ENCODE measurements at regions not wholly inside any gene's neighbourhood (a gene's known extent, or its start where the extent isn't known, plus 50 kb on each side); places are given as distances from the start of the nearest gene placed in this dataset.

GRCh38 chr2:180227461-180227860 lies 220.4 kb upstream of the CWC22 start:
- TF ChIP-seq, protein P1, sequence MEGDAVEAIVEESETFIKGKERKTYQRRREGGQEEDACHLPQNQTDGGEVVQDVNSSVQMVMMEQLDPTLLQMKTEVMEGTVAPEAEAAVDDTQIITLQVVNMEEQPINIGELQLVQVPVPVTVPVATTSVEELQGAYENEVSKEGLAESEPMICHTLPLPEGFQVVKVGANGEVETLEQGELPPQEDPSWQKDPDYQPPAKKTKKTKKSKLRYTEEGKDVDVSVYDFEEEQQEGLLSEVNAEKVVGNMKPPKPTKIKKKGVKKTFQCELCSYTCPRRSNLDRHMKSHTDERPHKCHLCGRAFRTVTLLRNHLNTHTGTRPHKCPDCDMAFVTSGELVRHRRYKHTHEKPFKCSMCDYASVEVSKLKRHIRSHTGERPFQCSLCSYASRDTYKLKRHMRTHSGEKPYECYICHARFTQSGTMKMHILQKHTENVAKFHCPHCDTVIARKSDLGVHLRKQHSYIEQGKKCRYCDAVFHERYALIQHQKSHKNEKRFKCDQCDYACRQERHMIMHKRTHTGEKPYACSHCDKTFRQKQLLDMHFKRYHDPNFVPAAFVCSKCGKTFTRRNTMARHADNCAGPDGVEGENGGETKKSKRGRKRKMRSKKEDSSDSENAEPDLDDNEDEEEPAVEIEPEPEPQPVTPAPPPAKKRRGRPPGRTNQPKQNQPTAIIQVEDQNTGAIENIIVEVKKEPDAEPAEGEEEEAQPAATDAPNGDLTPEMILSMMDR (IDR thresholded peaks at IDR 0.05), result no peak
- no peak for TF ChIP-seq POLR2A (IDR thresholded peaks at IDR 0.05)
- Histone ChIP-seq H3K36me3 (no peaks in the 10 kb centered on the region), H3K4me1 (no peaks in the 10 kb centered on the region), H3K9me3 (no peaks in the 10 kb centered on the region), H3K4me3 (no peak overlapping the region), H3K27me3 (no peaks in the 10 kb centered on the region), H3K27ac (no peak overlapping the region)
- intact Hi-C loops (cut with DNase I; ENCODE audit: low total_unique reads), result no loop called here
- no peak for DNase-seq

- Histone ChIP-seq H3K27ac (no peak overlapping the region), H3K27me3 (no peaks in the 10 kb centered on the region), H3K36me3 (no peaks in the 10 kb centered on the region), H3K4me3 (no peak overlapping the region), H3K4me1 (no peaks in the 10 kb centered on the region), H3K9me3 (no peaks in the 10 kb centered on the region)
- intact Hi-C loops (cut with DNase I; ENCODE audit: low total_unique reads), result no loop called here
- no peak for DNase-seq
- no peak for TF ChIP-seq POLR2A (IDR thresholded peaks at IDR 0.05)
- TF ChIP-seq, protein P1 (IDR thresholded peaks at IDR 0.05), result no peak
Measured at GRCh38 chr2:180225118-180225517, 218.0 kb upstream of the CWC22 start.

- intact Hi-C loops (cut with DNase I; ENCODE audit: low total_unique reads), result no loop called here
- Histone ChIP-seq H3K4me1 (no peaks in the 10 kb centered on the region), H3K27me3 (no peaks in the 10 kb centered on the region), H3K4me3 (no peak overlapping the region), H3K36me3 (no peaks in the 10 kb centered on the region), H3K27ac (no peak overlapping the region), H3K9me3 (no peaks in the 10 kb centered on the region)
- no peak for DNase-seq
- TF ChIP-seq, protein P1 (IDR thresholded peaks at IDR 0.05), result no peak
- TF ChIP-seq POLR2A (IDR thresholded peaks at IDR 0.05), result no peak
Measured at GRCh38 chr2:180222644-180223043, 215.5 kb upstream of the CWC22 start.

- no peak for TF ChIP-seq POLR2A (IDR thresholded peaks at IDR 0.05)
- TF ChIP-seq, protein P1 (IDR thresholded peaks at IDR 0.05), result no peak
- Histone ChIP-seq H3K4me1 (no peaks in the 10 kb centered on the region), H3K27me3 (no peaks in the 10 kb centered on the region), H3K9me3 (no peaks in the 10 kb centered on the region), H3K27ac (no peak overlapping the region), H3K4me3 (no peak overlapping the region), H3K36me3 (no peaks in the 10 kb centered on the region)
- DNase-seq, result no peak
- intact Hi-C loops (cut with DNase I; ENCODE audit: low total_unique reads), result no loop called here
Measured at GRCh38 chr2:180219491-180219890, 212.4 kb upstream of the CWC22 start.

DNA sequence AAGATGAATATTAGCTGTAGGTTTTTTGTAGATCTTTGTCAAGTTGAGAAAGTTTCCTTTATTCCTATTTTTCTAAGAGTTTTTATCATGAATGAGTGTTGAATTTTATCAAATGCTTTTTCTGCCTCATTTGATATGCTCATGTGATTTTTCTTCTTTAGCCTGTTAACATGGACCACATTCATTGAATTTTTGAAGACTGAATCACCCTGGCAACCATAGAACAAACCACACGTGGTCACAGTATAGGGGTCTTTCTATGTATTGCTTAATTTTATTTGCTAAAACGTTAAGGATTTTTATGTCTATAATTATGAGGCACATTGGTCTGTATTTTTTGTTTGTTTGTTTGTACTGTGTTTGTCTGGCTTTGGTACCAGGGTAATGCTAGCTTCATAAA lies 201.7 kb upstream of the CWC22 start:
- no peak for DNase-seq
- H3K9me3 ChIP-seq, result no peaks in the 10 kb centered on the region
- no peak overlapping the region for H3K4me3 ChIP-seq
- no peak for TF ChIP-seq POLR2A (IDR thresholded peaks at IDR 0.05)
- TF ChIP-seq, protein P1 (IDR thresholded peaks at IDR 0.05), result no peak
- no peaks in the 10 kb centered on the region for H3K27me3 ChIP-seq
- intact Hi-C loops (cut with DNase I; ENCODE audit: low total_unique reads), result no loop called here
- no peaks in the 10 kb centered on the region for H3K36me3 ChIP-seq
- no peaks in the 10 kb centered on the region for H3K4me1 ChIP-seq
- H3K27ac ChIP-seq, result no peak overlapping the region
